Hematopoietic multipotent progenitor cell treated with erythropoietin and hydrocortisone succinate and interleukin-3 and kit ligand, for 8 days (in vitro differentiated cells): ENCODE measurements at regions not wholly inside any gene's neighbourhood (a gene's known extent, or its start where the extent isn't known, plus 50 kb on each side); places are given as distances from the start of the nearest gene placed in this dataset.
"Not testable (repeated sequence)": the region's sequence is repeated elsewhere in the genome, so short reads cannot be mapped to it uniquely, and the experiment has no call there.

Experiments used
- DNase-seq: peaks from one replicate; pipeline ENCODE4 v3.0.0-alpha.2; 2015

DNA sequence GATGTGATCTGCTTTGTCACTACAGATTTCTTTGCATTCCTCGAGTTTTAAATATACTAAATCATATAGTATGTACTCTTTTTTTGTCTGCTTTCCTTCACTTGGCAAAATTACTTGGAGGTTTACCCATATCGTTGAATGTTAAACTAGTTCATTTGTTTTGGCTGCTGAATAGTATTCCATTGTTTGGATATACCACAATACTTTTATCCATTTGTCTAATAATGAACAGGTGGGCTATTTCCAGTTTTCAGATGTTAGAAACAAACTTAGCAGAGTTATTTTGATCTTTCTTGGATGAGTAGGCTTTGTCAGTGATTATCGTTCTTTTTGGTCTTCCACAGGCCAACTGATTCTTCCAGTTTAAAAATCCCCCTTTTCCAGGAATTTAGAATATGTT lies 154.0 kb upstream of the TGFBR2 start:
- no peak for DNase-seq

DNA sequence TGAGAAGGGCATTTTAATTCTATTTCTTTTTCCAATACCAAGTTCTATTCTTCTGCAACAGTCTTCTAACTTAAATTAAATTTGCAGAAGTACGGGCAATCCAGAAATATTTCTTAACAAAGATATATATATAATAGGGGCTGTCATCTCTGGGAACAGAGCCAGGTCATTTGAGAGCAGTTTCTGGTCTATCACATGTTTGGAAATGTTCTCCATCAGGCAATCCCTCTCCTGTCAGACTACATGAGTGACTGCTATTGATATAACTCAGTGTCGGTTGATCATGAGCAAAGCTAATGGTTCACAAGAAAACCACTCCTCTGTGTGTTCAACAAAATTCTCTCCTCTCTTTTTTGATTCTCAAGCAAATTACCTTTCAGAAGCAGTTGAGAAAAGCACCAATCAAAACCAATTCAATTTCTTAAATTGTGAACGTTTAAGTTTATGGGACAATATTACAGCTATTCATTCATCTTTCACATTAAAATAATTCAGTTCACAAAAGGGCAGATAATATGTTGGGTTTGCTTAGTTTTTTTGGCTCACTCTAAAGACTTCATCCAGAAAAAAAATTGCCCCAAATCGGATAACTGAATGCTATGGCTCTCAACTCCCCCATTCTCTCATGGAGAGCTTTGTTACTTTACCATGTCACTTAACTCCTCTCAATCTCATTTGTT lies 152.9 kb upstream of the TGFBR2 start:
- DNase-seq: no peak

DNA sequence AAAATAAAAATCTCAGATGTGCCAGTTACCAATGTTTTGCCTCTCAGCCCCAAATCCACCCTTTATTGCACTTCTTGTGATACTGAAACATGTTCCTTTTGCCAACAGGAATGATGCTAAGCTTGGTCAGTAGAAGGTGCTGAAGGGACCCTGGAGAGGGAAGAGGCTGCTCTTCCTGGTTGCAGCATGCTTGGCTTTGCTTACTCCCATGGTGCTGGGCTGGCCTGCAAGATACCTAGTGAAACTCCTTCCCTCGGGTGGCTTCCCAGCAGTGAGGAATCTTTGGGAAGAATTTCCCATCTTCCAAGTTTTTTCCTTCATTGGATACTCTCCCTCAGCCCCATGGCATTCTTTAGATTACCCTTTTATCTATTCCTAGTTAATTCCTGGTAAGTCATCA lies 151.8 kb upstream of the TGFBR2 start:
- DNase-seq: no peak

DNA sequence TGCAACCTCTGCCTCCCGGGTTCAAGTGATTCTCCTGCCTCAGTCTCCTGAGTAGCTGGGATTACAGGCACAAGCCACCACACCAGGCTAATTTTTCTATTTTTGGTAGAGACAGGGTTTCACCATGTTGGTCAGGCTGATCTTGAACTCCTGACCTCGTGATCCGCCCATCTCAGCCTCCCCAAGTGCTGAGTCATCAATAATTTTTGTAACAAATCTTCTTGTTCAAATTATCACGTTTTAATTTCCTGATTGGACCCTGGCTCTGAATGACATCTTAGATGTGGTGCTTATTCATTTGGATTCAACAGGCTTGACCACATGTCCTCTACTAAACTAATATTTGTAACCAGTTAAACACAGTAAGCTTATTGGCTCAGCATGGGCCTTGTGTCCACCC lies 151.3 kb upstream of the TGFBR2 start:
- not testable (repeated sequence) for DNase-seq

DNA sequence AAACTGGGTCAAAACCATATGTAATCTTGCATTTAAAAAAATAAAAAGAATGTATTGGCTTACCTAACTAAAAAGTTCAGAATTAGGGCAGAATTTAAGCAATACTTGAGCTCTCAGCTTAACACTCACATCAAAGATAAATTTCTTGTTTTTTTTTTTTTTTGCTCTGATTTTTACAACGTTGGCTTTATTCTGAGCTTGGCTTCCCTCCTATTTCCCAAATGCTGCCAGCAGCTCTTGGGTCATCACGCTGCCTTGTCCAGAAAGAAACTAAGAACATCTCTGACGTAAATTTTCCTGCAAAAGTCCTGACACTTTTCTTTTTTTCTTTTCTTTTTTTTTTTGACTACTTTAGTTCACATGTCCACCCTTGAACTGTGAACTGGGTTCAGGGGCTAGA lies 150.6 kb upstream of the TGFBR2 start:
- no peak for DNase-seq

DNA sequence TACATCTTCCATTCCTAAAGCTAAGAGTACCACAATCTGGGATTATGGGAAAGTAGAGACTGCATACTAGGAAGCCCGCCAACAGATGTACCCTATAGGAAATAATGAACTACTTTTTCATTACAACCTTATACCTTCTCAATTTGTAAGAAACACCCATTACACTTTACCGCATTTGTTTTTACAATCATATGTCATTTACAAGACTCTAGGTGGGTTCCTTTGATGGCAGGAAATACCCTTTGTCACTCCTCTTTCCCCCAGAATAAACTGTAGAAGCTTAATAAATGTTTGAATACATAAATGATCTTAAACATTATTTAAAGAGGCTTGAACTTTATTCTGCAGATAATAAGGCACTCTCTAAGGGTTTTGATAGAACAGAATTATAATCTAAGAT lies 150.1 kb upstream of the TGFBR2 start:
- no peak for DNase-seq

DNA sequence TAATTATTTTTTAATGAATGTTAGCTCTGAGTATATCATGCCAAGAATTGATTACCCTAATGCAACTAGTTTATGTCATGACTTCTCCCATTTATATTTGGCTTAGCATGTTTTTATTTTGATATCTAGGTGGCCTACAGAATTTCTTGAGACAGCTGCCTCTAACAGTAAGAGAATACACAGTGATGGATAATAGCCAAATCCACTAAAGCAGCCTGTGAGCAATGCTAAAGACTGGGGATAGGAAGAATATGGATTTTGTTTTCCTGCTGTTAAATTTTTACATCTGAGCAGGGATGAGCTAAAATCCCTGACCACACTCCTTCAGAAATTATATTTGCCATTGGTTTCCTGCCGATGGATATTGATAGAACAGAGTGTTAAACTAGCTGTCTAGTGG lies 149.3 kb upstream of the TGFBR2 start:
- no peak for DNase-seq

DNA sequence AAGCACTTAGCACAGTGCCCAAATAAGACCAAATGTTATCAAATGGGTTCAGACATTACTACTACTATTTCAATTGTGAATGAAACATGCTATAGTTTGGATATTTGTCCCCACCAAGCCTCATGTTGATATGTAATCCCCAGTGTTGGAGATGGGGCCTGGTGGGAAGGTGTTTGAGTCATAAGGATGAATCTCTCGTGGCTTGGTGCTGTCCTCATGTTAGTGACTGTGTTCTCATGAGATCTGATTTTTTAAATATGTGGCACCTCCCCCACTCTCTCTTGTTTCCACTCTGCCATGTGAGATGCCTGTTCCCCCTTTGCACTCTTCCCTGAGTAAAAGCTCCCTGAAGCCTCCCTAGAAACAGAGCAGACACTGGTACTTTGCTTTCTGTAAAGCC lies 148.7 kb upstream of the TGFBR2 start:
- DNase-seq: no peak

DNA sequence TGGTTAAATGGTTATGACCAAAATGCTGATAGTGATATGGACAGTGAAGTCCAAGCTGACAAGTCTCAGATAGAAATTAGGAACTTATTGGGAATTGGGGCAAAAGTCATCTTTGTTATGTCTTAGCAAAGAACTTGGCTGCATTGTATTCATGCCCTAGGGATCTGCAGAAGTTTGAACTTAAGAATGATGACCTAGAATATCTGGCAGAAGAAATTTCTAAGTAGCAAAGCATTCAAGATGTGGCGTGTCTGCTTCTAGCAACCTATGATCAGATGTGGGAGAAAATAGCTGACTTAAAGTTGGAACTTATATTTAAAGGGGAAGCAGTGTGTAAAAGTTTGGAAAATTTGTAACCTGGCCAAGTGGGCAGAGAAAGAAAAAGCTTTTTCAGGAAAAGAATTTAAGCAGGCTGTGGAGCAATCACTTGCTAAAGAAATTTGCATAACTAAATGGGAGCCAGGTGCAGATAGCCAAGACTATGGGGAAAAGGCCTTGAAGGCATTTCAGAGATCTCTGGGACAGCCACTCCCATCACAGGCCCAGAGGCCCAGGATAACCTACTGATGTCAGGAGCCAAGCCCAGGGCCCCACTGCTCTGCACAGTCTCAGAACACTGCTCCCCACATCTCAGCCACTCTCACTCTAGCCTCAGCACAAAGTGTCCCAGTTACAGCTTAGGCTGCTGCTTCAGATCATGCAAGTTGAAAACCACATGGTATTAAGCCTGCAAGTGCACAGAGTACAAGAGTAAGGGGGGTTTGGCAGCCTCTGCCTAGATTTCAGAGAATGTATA lies 147.8 kb upstream of the TGFBR2 start:
- no peak for DNase-seq

DNA sequence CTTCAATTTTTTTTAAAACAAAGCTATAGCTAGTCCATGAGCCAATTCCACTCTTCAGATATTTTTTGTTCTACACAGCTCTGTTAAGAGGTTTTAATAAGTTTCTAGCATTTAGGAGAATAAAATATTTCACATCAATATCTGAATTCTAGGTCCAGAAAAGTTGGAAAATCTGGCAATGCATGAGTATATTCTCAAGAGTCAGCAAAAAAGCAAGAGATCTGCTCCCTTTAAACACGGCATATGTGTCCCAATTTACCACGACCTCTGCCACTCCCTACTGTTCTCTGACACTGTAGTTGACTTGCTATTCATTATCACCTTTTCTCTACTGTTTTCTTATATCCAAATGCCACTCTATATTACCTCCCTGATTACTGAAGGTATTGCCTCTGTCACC lies 145.1 kb upstream of the TGFBR2 start:
- no peak for DNase-seq

DNA sequence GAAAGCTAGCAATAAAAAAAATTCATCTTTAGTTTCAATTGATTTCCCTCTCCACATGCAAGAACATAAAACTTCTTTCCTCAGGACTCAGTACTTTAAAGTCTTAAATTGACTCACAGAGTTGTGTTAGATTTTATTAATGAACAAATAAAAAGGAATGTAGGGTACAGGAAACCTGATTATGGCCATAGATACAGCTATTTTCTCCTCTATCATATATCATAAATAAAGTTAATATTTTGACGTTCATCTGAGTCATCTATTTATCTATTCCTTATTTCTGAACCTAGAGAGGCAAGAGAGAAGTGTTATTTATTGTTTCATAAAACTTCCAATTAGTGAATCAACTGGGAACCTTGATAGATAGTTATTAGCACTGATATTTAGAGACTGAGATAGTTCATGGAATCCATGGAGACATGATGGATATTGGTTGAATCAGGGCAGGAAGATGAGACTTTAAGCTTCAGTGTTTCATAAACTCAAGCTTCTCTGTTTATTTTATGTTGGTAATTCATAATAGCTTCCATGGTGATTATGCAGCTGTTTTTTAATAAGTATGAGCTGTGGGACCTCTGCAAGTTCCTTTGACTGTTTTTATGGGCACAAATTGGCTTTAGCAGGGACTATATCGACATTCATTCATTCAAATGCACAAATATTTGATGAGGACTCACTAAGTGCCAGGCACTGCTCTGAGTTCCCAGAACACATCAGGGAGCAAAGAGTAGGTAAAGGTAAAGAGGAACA lies 143.5 kb upstream of the TGFBR2 start:
- no peak for DNase-seq

DNA sequence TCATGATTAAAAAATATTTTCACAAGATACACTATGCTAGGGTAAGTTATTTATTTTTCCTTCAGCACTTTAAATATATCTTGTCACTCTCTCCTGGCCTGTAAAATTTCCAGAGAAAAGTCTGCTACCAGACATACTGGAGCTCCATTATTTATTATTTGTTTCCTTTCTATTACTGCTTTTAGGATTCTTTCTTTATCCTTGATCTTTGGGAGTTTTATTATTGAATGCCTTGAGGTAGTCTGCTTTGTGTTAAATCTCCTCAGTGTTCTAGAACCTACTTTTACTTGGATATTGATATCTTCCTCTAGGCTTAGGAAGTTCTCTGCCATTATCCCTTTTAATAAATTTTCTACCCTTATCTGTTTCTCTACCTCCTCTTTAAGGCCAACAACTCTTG lies 142.0 kb upstream of the TGFBR2 start:
- no peak for DNase-seq

DNA sequence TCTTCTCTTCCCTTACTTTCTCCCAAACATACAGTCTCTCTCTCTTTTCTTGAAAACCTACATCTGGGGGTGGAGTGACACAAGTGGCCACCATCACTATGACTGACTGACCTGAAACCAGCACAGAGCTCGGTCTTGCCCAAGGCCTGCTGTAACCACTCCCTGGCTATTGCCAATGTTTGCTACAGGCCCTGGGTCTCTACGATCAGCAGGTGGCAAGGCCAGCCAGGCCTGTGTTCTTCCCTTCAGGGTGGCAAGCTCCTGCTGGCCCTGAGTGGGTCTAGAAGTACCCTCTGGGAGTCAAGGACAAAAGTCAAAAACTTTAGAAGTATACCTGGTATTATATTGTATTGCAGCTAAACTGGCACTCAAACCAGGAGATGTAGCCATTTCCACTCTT lies 140.9 kb upstream of the TGFBR2 start:
- no peak for DNase-seq

DNA sequence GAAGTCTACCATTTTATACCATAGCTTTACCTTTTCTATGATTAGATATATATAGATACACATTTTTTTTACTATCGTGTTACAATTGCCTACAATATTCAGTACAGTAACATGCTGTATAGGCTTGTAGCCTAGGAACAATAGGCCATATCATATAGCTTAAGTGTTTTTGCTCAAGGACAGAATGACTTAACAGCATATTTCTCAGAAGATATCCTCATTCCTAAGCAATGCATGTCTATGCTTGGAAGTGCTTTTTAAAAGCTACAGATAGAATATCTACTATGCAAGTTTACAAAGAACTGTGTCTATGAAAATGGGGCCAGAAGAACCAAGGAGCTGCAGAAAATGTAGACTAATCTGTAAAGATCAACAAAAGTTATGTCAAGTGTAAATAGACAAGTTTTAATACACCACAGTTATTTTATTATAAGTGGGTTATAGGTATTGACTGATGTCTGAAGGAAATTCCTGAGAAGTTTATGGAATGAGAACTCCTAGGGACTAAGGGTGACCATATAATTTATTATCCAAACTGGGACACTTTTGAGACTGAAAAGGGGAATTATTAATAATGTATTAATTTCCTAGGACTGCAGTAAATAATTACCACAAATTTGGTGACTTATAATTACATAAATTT lies 138.7 kb upstream of the TGFBR2 start:
- no peak for DNase-seq

DNA sequence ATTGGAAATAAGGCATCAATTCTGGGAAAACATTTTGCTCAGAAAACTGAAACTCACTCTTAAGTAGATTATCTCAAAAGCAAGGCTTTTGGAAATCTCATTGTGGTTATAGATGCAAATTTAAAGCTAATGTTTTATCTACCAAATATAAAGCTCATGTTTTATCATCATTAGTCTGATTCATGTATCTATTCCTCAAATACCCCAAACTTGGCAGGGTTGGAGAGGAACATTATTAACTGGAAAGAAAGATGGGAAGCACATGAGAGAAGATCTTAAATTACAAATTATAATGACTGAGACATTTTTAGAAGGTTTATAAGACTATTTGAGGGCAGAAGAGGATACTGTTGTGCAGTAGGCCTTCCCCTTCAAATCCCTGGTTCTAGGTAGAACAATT lies 137.3 kb upstream of the TGFBR2 start:
- no peak for DNase-seq

DNA sequence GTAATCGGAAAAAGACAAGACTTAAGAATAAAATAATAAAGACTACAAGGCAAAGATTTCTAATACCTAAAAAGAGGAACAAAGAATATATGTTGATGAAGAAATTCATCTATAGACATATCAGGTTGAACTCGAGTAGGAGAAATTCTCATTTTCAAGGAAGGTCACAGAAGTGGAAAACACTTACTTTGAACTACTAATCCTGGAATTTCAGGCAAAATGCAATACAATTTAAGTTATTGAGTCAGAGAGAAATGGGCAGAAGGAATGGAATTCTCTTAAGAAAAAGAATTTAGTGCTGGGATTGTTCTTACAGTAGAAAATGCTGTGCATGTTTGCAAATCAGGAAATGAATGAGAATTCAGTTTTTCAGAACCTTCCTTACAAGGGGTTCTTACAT lies 135.9 kb upstream of the TGFBR2 start:
- DNase-seq: no peak

DNA sequence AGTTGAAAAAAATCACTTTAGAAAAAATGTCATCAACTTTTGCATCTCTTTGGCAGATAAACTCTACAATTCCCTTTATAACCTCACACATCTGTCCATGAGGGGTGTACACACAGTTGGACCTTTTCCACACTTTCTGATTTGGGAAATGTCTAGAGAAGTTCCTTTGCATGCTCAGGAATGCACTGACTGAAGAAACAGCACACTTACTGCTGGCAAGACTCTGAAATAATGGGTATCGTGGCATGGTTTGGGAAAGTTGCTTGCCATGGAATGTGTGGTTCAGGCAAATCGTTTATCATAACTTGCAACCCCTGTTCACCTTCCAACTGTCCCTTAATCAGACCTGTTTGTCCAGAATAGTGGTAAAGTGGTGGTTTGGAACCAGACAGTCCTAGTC lies 135.3 kb upstream of the TGFBR2 start:
- no peak for DNase-seq

DNA sequence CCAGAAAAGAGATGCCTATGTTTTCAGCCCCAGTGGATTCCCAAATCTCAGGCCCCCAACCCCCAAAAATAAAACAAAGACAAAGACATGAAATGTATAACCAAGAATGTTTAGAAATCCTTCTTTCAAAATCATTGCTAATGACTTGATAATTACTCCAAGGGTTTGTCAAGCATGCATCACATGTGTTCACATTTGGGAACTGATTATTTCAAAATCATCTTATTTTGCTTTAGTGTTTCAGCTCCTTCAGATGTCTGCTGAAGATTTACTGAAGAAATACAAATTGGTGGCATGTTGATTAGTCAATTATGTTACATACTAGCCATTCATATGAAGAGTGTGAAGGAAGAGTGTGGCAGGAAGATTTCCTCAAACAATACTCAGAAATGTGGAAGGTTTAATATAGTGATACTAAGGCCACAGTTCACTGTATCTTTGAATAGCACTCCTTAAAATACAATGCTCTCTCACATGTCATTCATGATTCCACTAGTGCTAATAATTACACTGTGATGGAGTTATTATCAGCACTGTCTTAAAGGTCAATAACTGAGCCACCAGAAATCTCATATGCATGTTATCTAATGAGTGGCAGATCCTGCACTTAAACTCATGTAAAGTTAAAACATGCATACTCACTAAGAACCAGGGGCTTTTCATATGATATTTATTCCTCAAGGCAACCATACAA lies 134.5 kb upstream of the TGFBR2 start:
- no peak for DNase-seq

DNA sequence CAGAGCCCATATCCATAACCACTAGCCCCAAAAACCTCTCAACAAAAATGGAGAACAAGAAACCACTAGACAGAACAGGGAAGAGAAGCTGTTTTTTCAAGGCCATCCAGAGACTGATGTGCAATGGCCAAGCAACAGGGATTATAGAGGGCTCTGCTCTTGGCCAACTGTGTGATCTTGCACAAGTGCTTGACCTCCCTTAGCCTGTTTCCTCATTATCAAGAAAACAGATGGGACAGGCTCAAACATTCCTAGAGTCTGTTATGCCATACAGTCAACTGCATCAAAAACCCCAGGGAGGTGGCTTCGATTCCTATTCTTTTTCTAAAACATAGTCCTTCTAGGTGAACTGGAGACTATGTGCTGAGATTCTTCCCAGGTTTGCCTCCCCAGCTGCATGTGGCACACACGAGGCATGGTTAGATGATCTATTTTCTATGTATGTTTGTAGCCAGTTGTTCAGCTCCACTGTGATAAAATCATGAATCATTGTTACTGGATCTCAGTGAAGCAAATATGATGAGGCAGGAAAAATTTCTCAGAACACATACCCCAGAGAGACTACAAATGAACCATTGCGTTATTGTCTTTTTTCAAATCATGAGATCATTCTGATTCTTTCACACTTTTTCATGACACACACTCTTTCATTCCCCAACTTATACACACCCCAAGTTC lies 132.9 kb upstream of the TGFBR2 start:
- no peak for DNase-seq

DNA sequence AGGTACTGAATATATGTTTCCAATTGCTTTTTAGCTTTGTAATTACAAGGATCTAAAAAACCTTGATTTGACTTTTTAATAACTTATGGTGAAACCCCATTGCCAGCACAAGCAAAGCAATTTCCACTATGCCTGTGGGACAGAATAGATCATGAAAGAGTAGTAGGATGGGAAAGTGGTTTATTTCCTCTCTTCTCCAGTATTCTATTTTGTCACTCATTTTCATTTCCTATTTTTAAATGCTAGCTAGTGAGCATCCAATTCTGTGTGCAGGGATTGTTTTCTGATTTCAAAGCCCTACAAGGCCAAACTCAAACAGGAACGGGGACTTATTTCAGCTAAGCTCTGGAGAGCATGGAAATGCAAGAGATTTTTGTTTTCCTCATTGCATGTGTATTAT lies 132.0 kb upstream of the TGFBR2 start:
- DNase-seq: no peak

DNA sequence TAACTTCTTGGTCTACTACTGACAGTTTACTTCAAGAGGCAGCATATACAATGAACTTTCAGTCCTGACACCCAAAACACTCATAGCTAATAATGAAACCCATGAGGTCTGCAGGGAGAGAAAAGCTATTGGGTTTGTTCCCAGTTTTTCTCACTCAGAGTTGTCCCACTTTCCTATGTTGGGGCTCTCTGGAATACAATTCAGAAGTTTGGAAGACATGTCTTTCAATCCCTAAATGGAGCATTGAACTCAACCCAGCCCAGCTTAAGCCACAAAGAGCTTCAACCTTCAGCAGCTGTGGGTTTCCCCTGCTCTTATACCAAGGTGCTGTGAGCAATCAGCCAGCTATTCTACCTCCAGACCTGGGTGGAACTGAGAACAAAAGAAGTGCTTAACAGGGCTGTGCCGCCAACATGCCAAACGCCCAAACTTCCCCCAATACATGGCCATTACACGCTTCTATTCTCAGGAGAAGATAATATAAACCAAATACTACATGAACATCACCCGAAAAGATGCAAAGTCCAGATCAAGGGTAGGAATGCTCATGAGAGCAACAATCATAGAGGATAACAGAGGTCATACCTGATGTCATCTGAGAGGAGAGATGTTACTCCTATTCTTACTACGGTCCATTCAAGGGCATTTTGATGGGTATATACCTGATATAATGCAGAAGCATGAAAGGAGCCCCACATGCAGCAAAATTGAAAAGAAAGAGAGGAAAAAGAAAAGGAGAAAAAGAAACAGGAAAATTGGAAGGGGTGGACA lies 131.2 kb upstream of the TGFBR2 start:
- DNase-seq: no peak

DNA sequence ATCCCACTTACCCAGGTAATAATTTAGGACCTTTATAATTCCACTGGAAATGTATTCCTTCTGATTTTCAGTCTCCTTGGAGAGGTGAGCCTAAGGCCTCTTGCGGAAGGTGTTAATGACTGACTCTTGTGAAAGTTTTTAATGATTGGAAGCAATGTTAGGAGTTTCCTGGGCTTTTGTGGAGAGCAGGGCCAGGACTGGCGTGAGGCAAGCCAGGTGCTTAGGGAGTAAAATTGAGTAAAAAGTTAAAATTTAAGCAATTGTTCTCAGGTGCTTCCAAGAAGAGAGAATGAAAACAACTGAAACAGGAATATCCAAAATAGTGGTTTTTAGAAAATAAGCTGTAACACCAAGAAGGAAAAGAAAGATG lies 130.6 kb upstream of the TGFBR2 start:
- DNase-seq: no peak
